PC-9 (cell line): ENCODE measurements at regions not wholly inside any gene's neighbourhood (a gene's known extent, or its start where the extent isn't known, plus 50 kb on each side); places are given as distances from the start of the nearest gene placed in this dataset.

Source experiments
- BruUV-seq: library from RNA; stranded (reverse); fragments of 400-500 nt; replicated peaks from 2 replicates; lab custom pipeline; 2021; lab: Mats Ljungman, UMichigan
- CTCF ChIA-PET: fragments of 300-600 bp; sonication (Branson Sonifier 250); formaldehyde crosslinking; loops from one replicate; lab custom pipeline; 2022; ENCODE audit warnings: antibody characterized with exemption; lab: Charles Lee
- POLR2A ChIA-PET: fragments of 300-600 bp; sonication (Branson Sonifier 250); formaldehyde crosslinking; loops from one replicate; lab custom pipeline; 2022; ENCODE audit warnings: antibody characterized with exemption; ENCODE audit not compliant: unreplicated experiment; lab: Charles Lee
- DNase-seq, 2 experiments: peaks; one replicate each; pipeline versions ENCODE4 v3.0.0 to v3.0.0-alpha.2; 2015 to 2022; ENCODE audit warnings: mixed read lengths in 1 of 2
- H2AFZ ChIP-seq: fragments of 200-600 bp; sonication (generic); 2 replicates; pipeline ENCODE4 v1.8.1; 2017; ENCODE audit warnings: antibody characterized with exemption
- H3F3A ChIP-seq: fragments of 200-600 bp; sonication (generic); 2 replicates; pipeline ENCODE4 v1.8.1; 2017; ENCODE audit warnings: antibody characterized with exemption, mild to moderate bottlenecking, low read depth; ENCODE audit not compliant: insufficient read depth
- H3K27ac ChIP-seq: fragments of 200-600 bp; sonication (generic); 2 replicates; pipeline ENCODE4 v1.6.1; 2016; ENCODE audit warnings: mixed run types
- H3K27me3 ChIP-seq: fragments of 200-600 bp; sonication (generic); 2 replicates; pipeline ENCODE4 v1.6.1; 2016; ENCODE audit warnings: low read depth, mixed run types; ENCODE audit not compliant: insufficient read depth
- H3K36me3 ChIP-seq: fragments of 200-600 bp; sonication (generic); 2 replicates; pipeline ENCODE4 v1.6.1; 2016; ENCODE audit warnings: low read depth, mixed run types
- H3K4me1 ChIP-seq: fragments of 200-600 bp; sonication (generic); replicated peaks from 2 replicates; pipeline ENCODE4 v1.6.1; 2016; ENCODE audit warnings: mixed run types; ENCODE audit not compliant: insufficient read depth
- H3K4me2 ChIP-seq: fragments of 200-600 bp; sonication (generic); 2 replicates; pipeline ENCODE4 v1.6.1; 2017; ENCODE audit warnings: mixed run types
- H3K4me3 ChIP-seq: fragments of 200-600 bp; sonication (generic); 2 replicates; pipeline ENCODE4 v1.6.1; 2016; ENCODE audit warnings: mixed run types
- H3K79me2 ChIP-seq: fragments of 200-600 bp; sonication (generic); 2 replicates; pipeline ENCODE4 v1.6.1; 2017; ENCODE audit warnings: low read depth, mixed run types
- H3K9me2 ChIP-seq: fragments of 200-600 bp; sonication (generic); 2 replicates; pipeline ENCODE4 v1.8.1; 2017; ENCODE audit warnings: mild to moderate bottlenecking; ENCODE audit not compliant: insufficient read depth
- H3K9me3 ChIP-seq: fragments of 200-600 bp; sonication (generic); 2 replicates; pipeline ENCODE4 v1.8.1; 2016; ENCODE audit warnings: low read depth; ENCODE audit not compliant: insufficient read depth
- H4K20me1 ChIP-seq: fragments of 200-600 bp; sonication (generic); 2 replicates; pipeline ENCODE4 v1.8.1; 2017; ENCODE audit not compliant: insufficient read depth
- CTCF ChIP-seq: fragments of 200-600 bp; sonication (generic); conservative IDR thresholded peaks from 2 replicates; pipeline ENCODE4 v1.6.1; 2017; ENCODE audit warnings: mixed run types, antibody characterized with exemption, mild to moderate bottlenecking, moderate library complexity
- EZH2 ChIP-seq: fragments of 200-600 bp; sonication (generic); IDR thresholded peaks from 2 replicates; pipeline ENCODE4 v1.8.0; 2017; ENCODE audit warnings: antibody characterized with exemption, low read depth
- intact Hi-C: fragments of 100-400 bp; cut with micrococcal nuclease; formaldehyde crosslinking; loops from one replicate; pipeline ENCODE4 v1.10.0; 2022; ENCODE audit not compliant: unreplicated experiment

GRCh38 chr2:235220331-235220730 is 268.5 kb downstream of the SH3BP4 start:
- Histone ChIP-seq H3K27ac (no peak overlapping the region), H3K9me3 (no peaks in the 10 kb centered on the region), H3K9me2 (no peaks in the 10 kb centered on the region), H3K4me2 (no peak overlapping the region), H3K4me1 (peaks cover 19% of the 10 kb centered on the region), H3K79me2 (no peaks in the 10 kb centered on the region), H2AFZ (no peak overlapping the region), H3K4me3 (no peak overlapping the region), H3F3A (no peaks in the 10 kb centered on the region), H3K36me3 (no peaks in the 10 kb centered on the region), H3K27me3 (no peaks in the 10 kb centered on the region), H4K20me1 (no peaks in the 10 kb centered on the region)
- intact Hi-C loops, result no loop called here
- no peak for TF ChIP-seq CTCF
- TF ChIP-seq EZH2, result no peak
- CTCF ChIA-PET, result interaction anchor here (0.6 kb wide), 1 partner anchor 1284 kb away, joined by 4 read pairs; no protein-coding TSS in a partner anchor
- POLR2A ChIA-PET, result no interaction called here
- no peak for DNase-seq
- BruUV-seq, result no TSS peak

- H3K4me3 ChIP-seq, result no peak overlapping the region
- POLR2A ChIA-PET, result interaction anchor here (0.5 to 0.6 kb wide), 3 partner anchors 25 to 1289 kb away, joined by 4 to 9 read pairs (median 5); no protein-coding TSS in a partner anchor
- H3K9me2 ChIP-seq, result no peaks in the 10 kb centered on the region
- CTCF ChIA-PET, result no interaction called here
- no peaks in the 10 kb centered on the region for H3K27me3 ChIP-seq
- intact Hi-C loops, result no loop called here
- no peaks in the 10 kb centered on the region for H3K36me3 ChIP-seq
- H3K4me1 ChIP-seq, result peaks cover 8% of the 10 kb centered on the region
- H3K9me3 ChIP-seq, result no peaks in the 10 kb centered on the region
- H3K4me2 ChIP-seq, result no peak overlapping the region
- no peak overlapping the region for H2AFZ ChIP-seq
- DNase-seq, result no peak
- H3K27ac ChIP-seq, result no peak overlapping the region
- H4K20me1 ChIP-seq, result no peaks in the 10 kb centered on the region
- TF ChIP-seq EZH2 (no peak), CTCF (no peak)
- no peaks in the 10 kb centered on the region for H3F3A ChIP-seq
- no TSS peak for BruUV-seq
- H3K79me2 ChIP-seq, result no peaks in the 10 kb centered on the region
Observed at GRCh38 chr2:235223011-235223410, 270.8 kb upstream of the AGAP1 start.

- no peak overlapping the region for H3K4me2 ChIP-seq
- no peak overlapping the region for H3K27ac ChIP-seq
- intact Hi-C loops, result no loop called here
- H2AFZ ChIP-seq, result no peak overlapping the region
- no peaks in the 10 kb centered on the region for H4K20me1 ChIP-seq
- H3K79me2 ChIP-seq, result no peaks in the 10 kb centered on the region
- no peaks in the 10 kb centered on the region for H3K9me2 ChIP-seq
- no peaks in the 10 kb centered on the region for H3K36me3 ChIP-seq
- ChIA-PET CTCF (interaction anchor here (0.6 kb wide), 1 partner anchor 967 kb away, joined by 3 read pairs; no protein-coding TSS in a partner anchor), POLR2A (interaction anchor here (0.7 kb wide), 1 partner anchor 371 kb away, joined by 5 read pairs; no protein-coding TSS in a partner anchor)
- H3K4me3 ChIP-seq, result no peak overlapping the region
- DNase-seq, result no peak
- H3K4me1 ChIP-seq, result peaks cover 8% of the 10 kb centered on the region
- no TSS peak for BruUV-seq
- no peaks in the 10 kb centered on the region for H3K9me3 ChIP-seq
- no peaks in the 10 kb centered on the region for H3F3A ChIP-seq
- TF ChIP-seq EZH2 (no peak), CTCF (no peak)
- H3K27me3 ChIP-seq, result no peaks in the 10 kb centered on the region
Observed at GRCh38 chr2:235224410-235224809, 269.4 kb upstream of the AGAP1 start.
